Colonic mucosa (tissue), 4 donors: ENCODE measurements at regions not wholly inside any gene's neighbourhood (a gene's known extent, or its start where the extent isn't known, plus 50 kb on each side); places are given as distances from the start of the nearest gene placed in this dataset.

Experiments used
- DNase-seq: peaks from one replicate; pipeline ENCODE4 v3.0.0-alpha.2; 2020
- H3K27ac ChIP-seq: fragments of 200-600 bp; one replicate; pipeline ENCODE4 v1.8.0; 2021
- H3K27me3 ChIP-seq: fragments of 200-600 bp; one replicate; pipeline ENCODE4 v1.8.0; 2021
- H3K36me3 ChIP-seq: fragments of 200-600 bp; one replicate; pipeline ENCODE4 v1.8.0; 2021
- H3K4me1 ChIP-seq: fragments of 200-600 bp; one replicate; pipeline ENCODE4 v1.8.0; 2021; ENCODE audit warnings: mild to moderate bottlenecking
- H3K4me3 ChIP-seq: fragments of 200-600 bp; one replicate; pipeline ENCODE4 v1.8.0; 2021
- H3K9ac ChIP-seq, 2 donors: one replicate each; pipeline ENCODE4 v1.7.0; 2013; ENCODE audit warnings: control low read depth in 2 of 2, low read depth in 2 of 2, low read length in 2 of 2
- H3K9me3 ChIP-seq: fragments of 200-600 bp; one replicate; pipeline ENCODE4 v1.8.0; 2021
- CTCF ChIP-seq: fragments of 200-600 bp; IDR thresholded peaks from one replicate; pipeline ENCODE4 v1.8.0; 2022; ENCODE audit warnings: antibody characterized with exemption, mild to moderate bottlenecking
- intact Hi-C: fragments of 100-400 bp; cut with DNase I; formaldehyde crosslinking; loops from one replicate; pipeline ENCODE4 v1.14.1; 2022
- donor health status: healthy.
- donor health status: DM: no; HTN: no; CAD: no.
- donor health status: DM: no; HTN: no; CAD: no.

- no peaks in the 10 kb centered on the region for H3K9me3 ChIP-seq
- no peak overlapping the region for H3K4me3 ChIP-seq
- no peak for TF ChIP-seq CTCF
- H3K4me1 ChIP-seq = no peaks in the 10 kb centered on the region
- intact Hi-C loops = no loop called here
- DNase-seq = no peak
- no peaks in the 10 kb centered on the region for H3K36me3 ChIP-seq
- H3K27me3 ChIP-seq = no peaks in the 10 kb centered on the region
- H3K9ac ChIP-seq = no peak overlapping the region
- H3K27ac ChIP-seq = no peak overlapping the region
These were observed 111.0 kb downstream of the TRIB2 start for GRCh38 chr2:12827721-12828120.

GRCh38 chr2:12828980-12829379 lies 112.2 kb downstream of the TRIB2 start:
- Histone ChIP-seq H3K9me3 (no peaks in the 10 kb centered on the region), H3K36me3 (no peaks in the 10 kb centered on the region), H3K27ac (no peak overlapping the region), H3K27me3 (no peaks in the 10 kb centered on the region), H3K9ac (no peak overlapping the region), H3K4me1 (no peaks in the 10 kb centered on the region), H3K4me3 (no peak overlapping the region)
- no peak for TF ChIP-seq CTCF
- DNase-seq = no peak
- intact Hi-C loops = no loop called here

- no peak for TF ChIP-seq CTCF
- no peaks in the 10 kb centered on the region for H3K27me3 ChIP-seq
- no peak for DNase-seq
- no peak overlapping the region for H3K9ac ChIP-seq
- intact Hi-C loops = no loop called here
- H3K27ac ChIP-seq = no peak overlapping the region
- no peaks in the 10 kb centered on the region for H3K36me3 ChIP-seq
- H3K4me1 ChIP-seq = no peaks in the 10 kb centered on the region
- no peak overlapping the region for H3K4me3 ChIP-seq
- H3K9me3 ChIP-seq = no peaks in the 10 kb centered on the region
These were observed 114.3 kb downstream of the TRIB2 start for GRCh38 chr2:12831016-12831415.

- H3K9me3 ChIP-seq = no peaks in the 10 kb centered on the region
- intact Hi-C loops = no loop called here
- DNase-seq = no peak
- no peak overlapping the region for H3K4me3 ChIP-seq
- H3K27ac ChIP-seq = no peak overlapping the region
- TF ChIP-seq CTCF = no peak
- no peaks in the 10 kb centered on the region for H3K36me3 ChIP-seq
- H3K9ac ChIP-seq = no peak overlapping the region
- no peaks in the 10 kb centered on the region for H3K4me1 ChIP-seq
- H3K27me3 ChIP-seq = no peaks in the 10 kb centered on the region
These were observed 117.5 kb downstream of the TRIB2 start for GRCh38 chr2:12834239-12834638.

GRCh38 chr2:12835733-12836132 lies 119.0 kb downstream of the TRIB2 start:
- no peak for TF ChIP-seq CTCF
- no peaks in the 10 kb centered on the region for H3K4me1 ChIP-seq
- H3K27me3 ChIP-seq = no peaks in the 10 kb centered on the region
- no peaks in the 10 kb centered on the region for H3K36me3 ChIP-seq
- intact Hi-C loops = no loop called here
- H3K9me3 ChIP-seq = no peaks in the 10 kb centered on the region
- H3K27ac ChIP-seq = no peak overlapping the region
- H3K9ac ChIP-seq = no peak overlapping the region
- no peak overlapping the region for H3K4me3 ChIP-seq
- no peak for DNase-seq

GRCh38 chr2:12839339-12839738 lies 122.6 kb downstream of the TRIB2 start:
- no peak for TF ChIP-seq CTCF
- H3K4me1 ChIP-seq = no peaks in the 10 kb centered on the region
- intact Hi-C loops = no loop called here
- H3K36me3 ChIP-seq = no peaks in the 10 kb centered on the region
- H3K27ac ChIP-seq = no peak overlapping the region
- no peak overlapping the region for H3K4me3 ChIP-seq
- no peaks in the 10 kb centered on the region for H3K27me3 ChIP-seq
- no peaks in the 10 kb centered on the region for H3K9me3 ChIP-seq
- no peak for DNase-seq
- H3K9ac ChIP-seq = no peak overlapping the region
